Upper lobe of right lung (tissue), 1 donor: ENCODE measurements at regions not wholly inside any gene's neighbourhood (a gene's known extent, or its start where the extent isn't known, plus 50 kb on each side); places are given as distances from the start of the nearest gene placed in this dataset.
"Not testable (repeated sequence)": the region's sequence is repeated elsewhere in the genome, so short reads cannot be mapped to it uniquely, and the experiment has no call there.

Experiments
- ATAC-seq: fragments of 200-7000 bp; cut with Tn5 transposase; one replicate; pipeline ENCODE4 v1.9.1; 2020; ENCODE audit warnings: mild to moderate bottlenecking, moderate library complexity
- DNase-seq: peaks from one replicate; pipeline ENCODE4 v3.0.0-alpha.2; 2020
- H3K27ac ChIP-seq: fragments of 200-600 bp; one replicate; pipeline ENCODE4 v1.8.0; 2022
- H3K27me3 ChIP-seq: fragments of 200-600 bp; one replicate; pipeline ENCODE4 v1.8.0; 2022; ENCODE audit warnings: mild to moderate bottlenecking
- H3K36me3 ChIP-seq: fragments of 200-600 bp; one replicate; pipeline ENCODE4 v1.8.0; 2022
- H3K4me1 ChIP-seq: fragments of 200-600 bp; one replicate; pipeline ENCODE4 v1.8.0; 2022
- H3K4me3 ChIP-seq: fragments of 200-600 bp; one replicate; pipeline ENCODE4 v1.8.0; 2022; ENCODE audit warnings: mild to moderate bottlenecking
- H3K9me3 ChIP-seq: fragments of 200-600 bp; one replicate; pipeline ENCODE4 v1.8.0; 2022
- intact Hi-C: fragments of 100-400 bp; cut with DNase I; formaldehyde crosslinking; loops from one replicate; pipeline ENCODE4 v1.11.0; 2022
- TF ChIP-seq, protein P1 (sequence below): fragments of 200-600 bp; IDR thresholded peaks from one replicate; pipeline ENCODE4 v1.8.0; 2022; ENCODE audit warnings: antibody characterized with exemption
- donor health status: DM: no; HTN: yes; CAD: no; lungs with severe emphysema.

DNA sequence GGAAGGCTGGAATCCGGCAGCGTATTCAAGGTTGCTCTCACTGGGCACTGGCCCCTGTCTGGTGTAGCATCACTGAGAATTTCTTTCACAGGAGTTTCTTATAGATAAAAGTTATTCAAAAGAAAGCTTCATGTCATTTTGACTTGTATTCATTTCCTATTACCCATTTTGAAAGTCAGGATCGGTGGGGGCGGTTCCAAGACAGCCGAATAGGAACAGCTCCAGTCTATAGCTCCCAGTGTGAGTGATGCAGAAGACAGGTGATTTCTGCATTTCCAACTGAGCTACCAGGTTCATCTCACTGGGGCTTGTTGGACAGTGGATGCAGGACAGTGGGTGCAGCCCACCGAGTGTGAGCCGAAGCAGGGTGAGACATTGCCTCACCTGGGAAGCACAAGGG, 51.5 kb upstream of the CDC42EP3 start:
- ATAC-seq, intact Hi-C loops, H3K4me1 ChIP-seq, H3K36me3 ChIP-seq, H3K27ac ChIP-seq, DNase-seq, H3K4me3 ChIP-seq, H3K27me3 ChIP-seq, H3K9me3 ChIP-seq: not testable (repeated sequence)

DNA sequence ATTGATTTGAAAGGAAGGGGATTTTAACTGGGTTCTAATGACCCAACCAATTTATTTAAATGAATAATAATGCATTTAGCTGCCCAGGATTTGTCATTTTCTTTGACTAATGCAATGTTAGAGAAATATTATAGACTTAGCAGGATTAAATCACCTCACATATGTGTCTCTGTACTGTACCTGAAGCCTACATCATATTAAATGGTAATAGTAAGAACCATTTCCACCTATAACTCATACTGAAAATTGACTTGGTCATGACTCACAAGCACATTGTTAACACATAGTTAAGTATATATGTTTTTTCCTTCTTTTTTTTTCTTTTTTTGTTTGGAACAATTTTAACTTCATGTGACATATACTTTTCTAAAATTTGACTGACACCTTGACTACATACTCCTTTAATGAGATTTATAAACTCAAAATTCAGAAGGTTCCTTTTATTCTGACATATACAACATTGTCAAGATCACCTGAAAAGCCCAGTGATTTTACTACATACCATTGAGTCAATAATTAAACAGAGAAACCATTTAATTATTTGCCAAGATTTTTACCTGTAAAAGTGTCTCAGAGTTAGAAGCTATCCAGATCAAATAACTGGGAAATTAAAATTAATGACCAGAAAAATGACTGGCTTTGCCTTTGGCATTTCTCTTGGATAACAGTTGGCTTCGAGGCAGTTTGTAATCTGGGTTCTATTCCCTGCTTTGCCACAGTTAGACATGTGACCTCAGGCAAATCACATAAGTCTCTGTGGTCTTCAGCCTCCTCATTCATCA, 58.8 kb upstream of the CDC42EP3 start:
- no peaks in the 10 kb centered on the region for H3K4me1 ChIP-seq
- H3K4me3 ChIP-seq = no peak overlapping the region
- TF ChIP-seq, protein P1, sequence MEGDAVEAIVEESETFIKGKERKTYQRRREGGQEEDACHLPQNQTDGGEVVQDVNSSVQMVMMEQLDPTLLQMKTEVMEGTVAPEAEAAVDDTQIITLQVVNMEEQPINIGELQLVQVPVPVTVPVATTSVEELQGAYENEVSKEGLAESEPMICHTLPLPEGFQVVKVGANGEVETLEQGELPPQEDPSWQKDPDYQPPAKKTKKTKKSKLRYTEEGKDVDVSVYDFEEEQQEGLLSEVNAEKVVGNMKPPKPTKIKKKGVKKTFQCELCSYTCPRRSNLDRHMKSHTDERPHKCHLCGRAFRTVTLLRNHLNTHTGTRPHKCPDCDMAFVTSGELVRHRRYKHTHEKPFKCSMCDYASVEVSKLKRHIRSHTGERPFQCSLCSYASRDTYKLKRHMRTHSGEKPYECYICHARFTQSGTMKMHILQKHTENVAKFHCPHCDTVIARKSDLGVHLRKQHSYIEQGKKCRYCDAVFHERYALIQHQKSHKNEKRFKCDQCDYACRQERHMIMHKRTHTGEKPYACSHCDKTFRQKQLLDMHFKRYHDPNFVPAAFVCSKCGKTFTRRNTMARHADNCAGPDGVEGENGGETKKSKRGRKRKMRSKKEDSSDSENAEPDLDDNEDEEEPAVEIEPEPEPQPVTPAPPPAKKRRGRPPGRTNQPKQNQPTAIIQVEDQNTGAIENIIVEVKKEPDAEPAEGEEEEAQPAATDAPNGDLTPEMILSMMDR = no peak
- intact Hi-C loops = no loop called here
- H3K9me3 ChIP-seq = no peaks in the 10 kb centered on the region
- no peaks in the 10 kb centered on the region for H3K27me3 ChIP-seq
- DNase-seq = no peak
- no peak overlapping the region for H3K27ac ChIP-seq
- ATAC-seq = no peak
- no peaks in the 10 kb centered on the region for H3K36me3 ChIP-seq

DNA sequence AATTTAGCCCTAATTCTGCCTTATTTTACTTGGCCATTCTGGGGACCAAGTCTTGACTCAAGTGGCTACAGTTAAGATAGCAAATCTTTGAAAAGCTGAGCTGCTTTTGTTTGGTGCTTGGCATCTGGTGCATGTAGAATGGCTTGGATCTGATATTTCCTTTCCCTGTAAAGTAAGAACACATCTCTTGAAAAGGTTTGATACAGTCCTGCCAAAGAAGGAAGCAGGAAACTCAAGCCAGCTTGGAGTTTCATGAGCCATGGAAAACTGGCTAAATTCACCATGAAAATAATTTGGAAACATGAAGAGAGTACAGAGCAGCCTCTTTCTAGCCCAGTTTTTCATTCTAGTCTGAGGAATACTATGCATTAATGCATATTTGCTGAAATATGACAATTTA, 61.0 kb upstream of the CDC42EP3 start:
- H3K4me3 ChIP-seq, H3K27ac ChIP-seq, ATAC-seq, DNase-seq, H3K27me3 ChIP-seq, H3K4me1 ChIP-seq, intact Hi-C loops, H3K9me3 ChIP-seq, H3K36me3 ChIP-seq: not testable (repeated sequence)

DNA sequence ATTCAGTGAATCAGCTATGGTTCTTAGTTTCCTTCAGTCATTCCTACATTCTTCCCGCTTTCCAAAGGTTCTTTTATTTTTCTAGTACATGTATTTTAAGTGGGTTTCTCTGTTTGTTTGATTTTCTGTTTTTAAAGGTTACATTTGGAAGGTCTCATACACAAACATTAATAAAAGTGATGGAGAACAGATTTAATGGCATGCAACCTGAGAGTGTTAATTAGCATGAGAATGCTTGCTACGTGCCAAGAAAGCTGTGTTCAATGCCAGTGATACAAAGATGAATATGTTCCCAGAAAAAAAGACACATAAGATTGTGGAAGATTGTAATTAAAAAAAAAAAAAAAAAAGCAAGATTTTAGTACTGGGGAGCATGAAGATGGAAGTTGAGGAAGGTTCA, 61.8 kb upstream of the CDC42EP3 start:
- H3K4me1 ChIP-seq = no peaks in the 10 kb centered on the region
- H3K27ac ChIP-seq = no peak overlapping the region
- TF ChIP-seq, protein P1 = no peak
- no peak overlapping the region for H3K4me3 ChIP-seq
- H3K9me3 ChIP-seq = no peaks in the 10 kb centered on the region
- DNase-seq = no peak
- H3K27me3 ChIP-seq = no peaks in the 10 kb centered on the region
- no peaks in the 10 kb centered on the region for H3K36me3 ChIP-seq
- ATAC-seq = no peak
- intact Hi-C loops = no loop called here

DNA sequence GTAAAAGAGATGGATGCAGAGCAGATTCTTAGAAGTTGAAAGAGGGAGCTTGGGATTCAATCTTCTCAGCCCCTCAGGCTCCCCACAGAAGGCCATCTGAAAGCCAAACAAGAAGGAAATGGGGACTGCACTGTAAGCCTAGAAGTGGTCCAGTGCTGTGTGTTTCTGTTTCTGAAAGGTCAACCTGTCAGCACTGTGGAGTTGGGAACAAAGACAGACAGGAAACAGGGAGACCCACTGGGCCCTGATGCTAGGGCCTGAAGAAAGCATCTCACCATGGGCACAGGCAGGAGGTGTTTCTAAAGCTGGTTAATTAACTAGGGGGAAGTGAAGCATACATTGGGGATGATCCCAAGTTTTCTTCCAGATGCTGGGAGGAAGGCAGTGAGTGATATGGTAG, 62.5 kb upstream of the CDC42EP3 start:
- H3K27ac ChIP-seq, intact Hi-C loops, H3K9me3 ChIP-seq, H3K4me3 ChIP-seq, H3K4me1 ChIP-seq, ATAC-seq, H3K36me3 ChIP-seq, DNase-seq, H3K27me3 ChIP-seq: not testable (repeated sequence)

DNA sequence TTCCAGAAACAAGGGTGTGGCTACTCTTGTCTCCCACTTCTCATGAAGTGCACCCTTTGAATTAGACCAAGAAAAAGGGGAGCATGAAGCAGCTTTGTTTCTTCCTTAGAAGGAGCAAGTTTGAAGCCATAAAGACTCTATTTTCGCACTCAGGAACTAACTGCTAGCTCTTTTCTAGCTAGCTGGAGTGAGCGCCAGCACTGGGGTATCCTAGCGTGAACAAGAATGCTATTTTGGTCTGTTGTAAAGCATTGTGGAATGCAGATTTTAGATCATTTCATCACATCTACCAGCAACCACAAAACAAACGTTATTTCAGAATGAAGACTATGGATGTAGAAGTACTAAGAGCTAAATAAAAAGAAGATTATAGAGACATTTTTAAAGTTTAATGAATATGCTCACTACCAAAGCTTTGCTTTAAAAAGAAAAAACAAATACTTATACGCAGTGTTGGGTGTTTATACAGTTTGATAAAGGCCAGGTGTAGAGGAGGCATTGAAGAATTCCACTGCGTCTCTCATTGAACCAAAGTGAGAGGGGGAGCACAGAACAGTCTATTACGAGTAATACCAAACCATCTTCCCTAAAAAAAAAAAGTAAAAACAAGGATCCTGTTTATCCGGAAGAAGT, 63.6 kb upstream of the CDC42EP3 start:
- intact Hi-C loops, H3K27ac ChIP-seq, H3K4me1 ChIP-seq, H3K36me3 ChIP-seq, H3K9me3 ChIP-seq, ATAC-seq, H3K4me3 ChIP-seq, DNase-seq, H3K27me3 ChIP-seq: not testable (repeated sequence)

DNA sequence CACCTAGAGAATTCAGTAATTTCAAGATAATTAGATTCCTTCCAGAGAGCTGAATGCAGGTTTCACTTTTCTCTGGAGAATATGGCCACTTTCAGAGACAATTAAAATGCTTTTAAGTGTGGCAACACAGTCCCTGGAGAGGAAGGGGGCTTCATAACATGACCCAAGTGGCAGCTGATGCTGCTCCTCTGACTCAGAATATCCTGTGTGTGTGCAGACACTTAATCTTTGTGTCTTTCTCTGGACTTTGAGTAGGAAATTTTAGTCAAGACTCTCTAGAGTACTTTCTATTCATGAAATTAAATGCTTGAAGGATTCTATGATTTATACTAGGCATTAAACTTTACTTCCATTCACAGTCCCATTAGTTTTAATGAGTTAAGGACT, 64.1 kb upstream of the CDC42EP3 start:
- DNase-seq, H3K27ac ChIP-seq, H3K4me1 ChIP-seq, H3K27me3 ChIP-seq, H3K9me3 ChIP-seq, ATAC-seq, intact Hi-C loops, H3K36me3 ChIP-seq, H3K4me3 ChIP-seq: not testable (repeated sequence)

DNA sequence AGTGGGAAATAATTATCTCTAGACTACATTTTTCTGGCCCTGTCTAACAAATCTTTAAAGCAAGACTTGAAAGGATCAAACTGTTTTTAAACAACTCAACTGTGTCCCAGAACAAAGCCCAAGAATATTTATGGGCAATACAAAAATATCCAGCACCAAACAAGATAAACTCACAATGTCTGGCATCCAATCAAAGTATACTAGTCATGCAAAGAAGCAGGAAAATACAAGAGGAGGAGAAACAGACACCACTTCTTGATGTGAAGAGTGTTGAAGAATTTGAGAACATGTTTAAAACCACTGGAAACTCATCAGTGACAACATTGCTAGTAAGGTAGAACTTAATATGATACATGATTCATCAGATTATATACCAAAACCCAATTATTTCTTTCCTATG, 66.1 kb upstream of the CDC42EP3 start:
- DNase-seq (no peak), ATAC-seq (no peak)
- H3K9me3 ChIP-seq = no peaks in the 10 kb centered on the region
- TF ChIP-seq, protein P1 = no peak
- H3K36me3 ChIP-seq = no peaks in the 10 kb centered on the region
- no peaks in the 10 kb centered on the region for H3K27me3 ChIP-seq
- H3K4me1 ChIP-seq = no peaks in the 10 kb centered on the region
- intact Hi-C loops = no loop called here
- no peak overlapping the region for H3K4me3 ChIP-seq
- no peak overlapping the region for H3K27ac ChIP-seq
